ENCODE measurements at regions not wholly inside any gene's neighbourhood (a gene's known extent, or its start where the extent isn't known, plus 50 kb on each side); places are given as distances from the start of the nearest gene placed in this dataset.

GRCh38 chr20:22480336-22480735 lies 104.0 kb downstream of the FOXA2 start:
- no peak overlapping the region for H3K4me2 ChIP-seq (ENCODE audit: low read length)
- no peaks in the 10 kb centered on the region for H3K4me1 ChIP-seq (ENCODE audit: control insufficient read depth, low read length)
- TF ChIP-seq CTCF (IDR thresholded peaks at IDR 0.05; ENCODE audit: low read depth, low read length, poor library complexity, severe bottlenecking) (no peak), EZH2phosphoT487 (IDR thresholded peaks at IDR 0.05; ENCODE audit: borderline replicate concordance, low read length) (no peak)
- H3K9me3 ChIP-seq (ENCODE audit: control insufficient read depth, insufficient read depth, low read length), result no peaks in the 10 kb centered on the region
- H3K4me3 ChIP-seq (ENCODE audit: low read length), result no peak overlapping the region
- H3K27ac ChIP-seq (ENCODE audit: low read depth, low read length), result no peak overlapping the region
- no peaks in the 10 kb centered on the region for H3F3A ChIP-seq (ENCODE audit: control insufficient read depth, insufficient read depth)
- H3K79me2 ChIP-seq (ENCODE audit: control insufficient read depth, low read length), result no peaks in the 10 kb centered on the region
- no peaks in the 10 kb centered on the region for H3K9me2 ChIP-seq (replicated peaks; ENCODE audit: control insufficient read depth, low read length)
- H3K27me3 ChIP-seq (ENCODE audit: control insufficient read depth, low read length), result no peaks in the 10 kb centered on the region
- no peaks in the 10 kb centered on the region for H3K36me3 ChIP-seq (ENCODE audit: control insufficient read depth, low read length)
- H4K20me1 ChIP-seq (ENCODE audit: control insufficient read depth, insufficient read depth, low read depth, low read length), result no peaks in the 10 kb centered on the region

DNA sequence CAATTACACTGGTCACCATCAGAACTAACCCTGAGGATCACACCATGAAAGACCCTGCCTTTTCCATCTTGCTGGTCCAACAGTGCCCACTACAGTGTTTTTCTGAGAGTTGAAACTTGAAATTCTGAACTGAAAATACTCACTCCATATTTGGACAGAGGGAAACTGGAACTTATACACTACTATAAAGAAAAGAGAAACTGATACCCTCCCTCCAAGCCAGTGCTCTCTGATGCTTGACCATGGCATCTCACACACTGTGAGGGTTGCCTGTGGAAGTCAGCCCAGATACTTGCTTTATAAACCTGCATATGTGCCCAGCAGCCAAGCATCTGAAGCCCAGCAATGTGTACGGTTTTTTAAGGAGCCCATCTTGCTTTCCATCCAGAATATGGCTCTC lies 108.7 kb downstream of the FOXA2 start:
- Histone ChIP-seq H3K36me3 (ENCODE audit: control insufficient read depth, low read length) (no peaks in the 10 kb centered on the region), H3K79me2 (ENCODE audit: control insufficient read depth, low read length) (no peaks in the 10 kb centered on the region), H3K4me2 (ENCODE audit: low read length) (no peak overlapping the region), H3K9me3 (ENCODE audit: control insufficient read depth, insufficient read depth, low read length) (no peaks in the 10 kb centered on the region), H3F3A (ENCODE audit: control insufficient read depth, insufficient read depth) (no peaks in the 10 kb centered on the region), H3K27me3 (ENCODE audit: control insufficient read depth, low read length) (no peaks in the 10 kb centered on the region), H3K4me1 (ENCODE audit: control insufficient read depth, low read length) (no peaks in the 10 kb centered on the region), H3K27ac (ENCODE audit: low read depth, low read length) (no peak overlapping the region), H3K9me2 (replicated peaks; ENCODE audit: control insufficient read depth, low read length) (no peaks in the 10 kb centered on the region; the same call in 1 of the 2 replicates), H4K20me1 (ENCODE audit: control insufficient read depth, insufficient read depth, low read depth, low read length) (no peaks in the 10 kb centered on the region), H3K4me3 (ENCODE audit: low read length) (no peak overlapping the region)
- TF ChIP-seq CTCF (IDR thresholded peaks at IDR 0.05; ENCODE audit: low read depth, low read length, poor library complexity, severe bottlenecking) (no peak), EZH2phosphoT487 (IDR thresholded peaks at IDR 0.05; ENCODE audit: borderline replicate concordance, low read length) (no peak)

- no peaks in the 10 kb centered on the region for H3K36me3 ChIP-seq (ENCODE audit: control insufficient read depth, low read length)
- no peaks in the 10 kb centered on the region for H3K79me2 ChIP-seq (ENCODE audit: control insufficient read depth, low read length)
- no peaks in the 10 kb centered on the region for H3K27me3 ChIP-seq (ENCODE audit: control insufficient read depth, low read length)
- no peaks in the 10 kb centered on the region for H4K20me1 ChIP-seq (ENCODE audit: control insufficient read depth, insufficient read depth, low read depth, low read length)
- H3K9me3 ChIP-seq (ENCODE audit: control insufficient read depth, insufficient read depth, low read length), result no peaks in the 10 kb centered on the region
- H3F3A ChIP-seq (ENCODE audit: control insufficient read depth, insufficient read depth), result no peaks in the 10 kb centered on the region
- H3K4me1 ChIP-seq (ENCODE audit: control insufficient read depth, low read length), result no peaks in the 10 kb centered on the region
- H3K27ac ChIP-seq (ENCODE audit: low read depth, low read length), result no peak overlapping the region
- no peak overlapping the region for H3K4me2 ChIP-seq (ENCODE audit: low read length)
- no peak for TF ChIP-seq EZH2phosphoT487 (IDR thresholded peaks at IDR 0.05; ENCODE audit: borderline replicate concordance, low read length)
- TF ChIP-seq CTCF (IDR thresholded peaks at IDR 0.05; ENCODE audit: low read depth, low read length, poor library complexity, severe bottlenecking), result no peak
- no peaks in the 10 kb centered on the region; the same call in 1 of the 2 replicates for H3K9me2 ChIP-seq (replicated peaks; ENCODE audit: control insufficient read depth, low read length)
- H3K4me3 ChIP-seq (ENCODE audit: low read length), result no peak overlapping the region
Observed at GRCh38 chr20:22474224-22474623, 110.1 kb downstream of the FOXA2 start.

- no peak overlapping the region for H3K4me2 ChIP-seq (ENCODE audit: low read length)
- no peaks in the 10 kb centered on the region; the same call in 1 of the 2 replicates for H3K9me2 ChIP-seq (replicated peaks; ENCODE audit: control insufficient read depth, low read length)
- no peak overlapping the region for H3K4me3 ChIP-seq (ENCODE audit: low read length)
- no peaks in the 10 kb centered on the region for H4K20me1 ChIP-seq (ENCODE audit: control insufficient read depth, insufficient read depth, low read depth, low read length)
- H3K9me3 ChIP-seq (ENCODE audit: control insufficient read depth, insufficient read depth, low read length), result no peaks in the 10 kb centered on the region
- no peak overlapping the region for H3K27ac ChIP-seq (ENCODE audit: low read depth, low read length)
- no peaks in the 10 kb centered on the region for H3K36me3 ChIP-seq (ENCODE audit: control insufficient read depth, low read length)
- H3K27me3 ChIP-seq (ENCODE audit: control insufficient read depth, low read length), result no peaks in the 10 kb centered on the region
- TF ChIP-seq CTCF (IDR thresholded peaks at IDR 0.05; ENCODE audit: low read depth, low read length, poor library complexity, severe bottlenecking) (no peak), EZH2phosphoT487 (IDR thresholded peaks at IDR 0.05; ENCODE audit: borderline replicate concordance, low read length) (no peak)
- no peaks in the 10 kb centered on the region for H3K4me1 ChIP-seq (ENCODE audit: control insufficient read depth, low read length)
- no peaks in the 10 kb centered on the region for H3K79me2 ChIP-seq (ENCODE audit: control insufficient read depth, low read length)
- no peaks in the 10 kb centered on the region for H3F3A ChIP-seq (ENCODE audit: control insufficient read depth, insufficient read depth)
Observed at GRCh38 chr20:22473293-22473692, 111.1 kb downstream of the FOXA2 start.

Data from DOHH2 (cell line).